Esophagus squamous epithelium (tissue), 4 donors: ENCODE measurements at regions not wholly inside any gene's neighbourhood (a gene's known extent, or its start where the extent isn't known, plus 50 kb on each side); places are given as distances from the start of the nearest gene placed in this dataset.

Experiments
- POLR2A ChIP-seq, 4 donors: fragments of 450-650 bp; IDR thresholded peaks; one replicate each; pipeline ENCODE4 v1.6.1; 2017; ENCODE audit warnings: antibody characterized with exemption in 4 of 4, mild to moderate bottlenecking in 4 of 4, moderate library complexity in 3 of 4
- TF ChIP-seq, protein P1 (sequence below), 6 experiments: fragments of 450-650 bp in 4 of 6; fragments of 200-600 bp in 2 of 6; sonication (generic) in 2 of 6; IDR thresholded peaks; one replicate each; pipeline ENCODE4 v1.5.1; 2016 to 2019; ENCODE audit warnings: antibody characterized with exemption in 6 of 6, mild to moderate bottlenecking in 4 of 6, moderate library complexity in 4 of 6

DNA sequence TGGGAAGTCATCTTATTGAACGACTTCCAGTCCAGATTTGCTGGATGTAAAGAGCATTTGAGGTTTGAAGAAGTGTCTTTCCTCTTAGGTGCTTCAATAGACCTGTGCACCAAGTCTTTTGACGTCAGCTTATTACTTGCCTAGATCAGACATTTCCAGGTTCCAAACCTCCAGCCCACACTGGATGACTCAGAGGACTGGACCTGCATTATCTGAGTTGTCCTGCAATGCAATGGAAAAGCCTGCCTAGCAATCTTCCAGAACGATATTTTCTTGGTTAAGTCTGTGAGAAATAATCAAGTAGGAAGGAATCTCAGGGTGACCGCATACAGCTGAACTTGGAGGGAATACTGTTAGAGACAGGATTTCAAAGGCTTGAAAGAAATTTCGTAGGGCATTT lies 147.2 kb upstream of the MOCS2 start:
- TF ChIP-seq, protein P1, sequence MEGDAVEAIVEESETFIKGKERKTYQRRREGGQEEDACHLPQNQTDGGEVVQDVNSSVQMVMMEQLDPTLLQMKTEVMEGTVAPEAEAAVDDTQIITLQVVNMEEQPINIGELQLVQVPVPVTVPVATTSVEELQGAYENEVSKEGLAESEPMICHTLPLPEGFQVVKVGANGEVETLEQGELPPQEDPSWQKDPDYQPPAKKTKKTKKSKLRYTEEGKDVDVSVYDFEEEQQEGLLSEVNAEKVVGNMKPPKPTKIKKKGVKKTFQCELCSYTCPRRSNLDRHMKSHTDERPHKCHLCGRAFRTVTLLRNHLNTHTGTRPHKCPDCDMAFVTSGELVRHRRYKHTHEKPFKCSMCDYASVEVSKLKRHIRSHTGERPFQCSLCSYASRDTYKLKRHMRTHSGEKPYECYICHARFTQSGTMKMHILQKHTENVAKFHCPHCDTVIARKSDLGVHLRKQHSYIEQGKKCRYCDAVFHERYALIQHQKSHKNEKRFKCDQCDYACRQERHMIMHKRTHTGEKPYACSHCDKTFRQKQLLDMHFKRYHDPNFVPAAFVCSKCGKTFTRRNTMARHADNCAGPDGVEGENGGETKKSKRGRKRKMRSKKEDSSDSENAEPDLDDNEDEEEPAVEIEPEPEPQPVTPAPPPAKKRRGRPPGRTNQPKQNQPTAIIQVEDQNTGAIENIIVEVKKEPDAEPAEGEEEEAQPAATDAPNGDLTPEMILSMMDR (IDR thresholded peaks at IDR 0.05) = no peak
- no peak for TF ChIP-seq POLR2A (IDR thresholded peaks at IDR 0.05)
